HUES48 (cell line): ENCODE measurements at regions not wholly inside any gene's neighbourhood (a gene's known extent, or its start where the extent isn't known, plus 50 kb on each side); places are given as distances from the start of the nearest gene placed in this dataset.

Source experiments
- H3K27ac ChIP-seq: one replicate; pipeline ENCODE4 v1.7.0; 2013; ENCODE audit warnings: low read depth, low read length, inconsistent platforms
- H3K27me3 ChIP-seq: 2 replicates; pipeline ENCODE4 v1.6.1; 2013; ENCODE audit warnings: mild to moderate bottlenecking, low read length; ENCODE audit not compliant: control insufficient read depth, insufficient read depth
- H3K36me3 ChIP-seq: 2 replicates; pipeline ENCODE4 v1.6.1; 2013; ENCODE audit warnings: low read length; ENCODE audit not compliant: control insufficient read depth, insufficient read depth
- H3K4me1 ChIP-seq: 2 replicates; pipeline ENCODE4 v1.6.1; 2013; ENCODE audit warnings: mild to moderate bottlenecking, low read length; ENCODE audit not compliant: control insufficient read depth, insufficient read depth
- H3K4me3 ChIP-seq: 2 replicates; pipeline ENCODE4 v1.5.1; 2013; ENCODE audit warnings: mild to moderate bottlenecking, low read depth, low read length
- H3K9ac ChIP-seq: 2 replicates; pipeline ENCODE4 v1.6.1; 2013; ENCODE audit warnings: mild to moderate bottlenecking, low read depth, low read length, moderate library complexity
- H3K9me3 ChIP-seq: 2 replicates; pipeline ENCODE4 v1.6.1; 2013; ENCODE audit warnings: low read length; ENCODE audit not compliant: control insufficient read depth, insufficient read depth

GRCh38 chr10:10526846-10527245 lies 490.8 kb upstream of the CELF2 start:
- Histone ChIP-seq H3K27ac (no peak overlapping the region), H3K27me3 (peaks cover 16% of the 10 kb centered on the region; the same call in 1 of the 2 replicates), H3K4me3 (no peak overlapping the region), H3K9me3 (no peaks in the 10 kb centered on the region), H3K4me1 (peaks cover 15% of the 10 kb centered on the region), H3K36me3 (no peaks in the 10 kb centered on the region), H3K9ac (no peak overlapping the region)

GRCh38 chr10:10527861-10528562 lies 489.7 kb upstream of the CELF2 start:
- H3K36me3 ChIP-seq = no peaks in the 10 kb centered on the region

GRCh38 chr10:10528563-10528910 lies 489.1 kb upstream of the CELF2 start:
- H3K9me3 ChIP-seq = no peaks in the 10 kb centered on the region
- H3K27ac ChIP-seq = peak overlapping the region; percentile 27
- no peaks in the 10 kb centered on the region for H3K36me3 ChIP-seq
- peaks cover 15% of the 10 kb centered on the region for H3K4me1 ChIP-seq
- no peak overlapping the region for H3K4me3 ChIP-seq
- no peak overlapping the region for H3K9ac ChIP-seq
- peaks cover 16% of the 10 kb centered on the region; the same call in 1 of the 2 replicates for H3K27me3 ChIP-seq

More at GRCh38 chr10:10527861-10528562, 489.7 kb upstream of the CELF2 start:
- peaks cover 15% of the 10 kb centered on the region for H3K4me1 ChIP-seq
- H3K27me3 ChIP-seq = peaks cover 16% of the 10 kb centered on the region; the same call in 1 of the 2 replicates
- H3K9ac ChIP-seq = no peak overlapping the region
- peak overlapping the region; percentile 27 for H3K27ac ChIP-seq
- H3K4me3 ChIP-seq = no peak overlapping the region
- no peaks in the 10 kb centered on the region for H3K9me3 ChIP-seq

- Histone ChIP-seq H3K4me1 (peaks cover 15% of the 10 kb centered on the region), H3K9me3 (no peaks in the 10 kb centered on the region), H3K27me3 (peaks cover 16% of the 10 kb centered on the region; the same call in 1 of the 2 replicates), H3K9ac (no peak overlapping the region), H3K27ac (no peak overlapping the region), H3K36me3 (no peaks in the 10 kb centered on the region), H3K4me3 (no peak overlapping the region)
Observed at GRCh38 chr10:10530313-10530712, 487.4 kb upstream of the CELF2 start.

GRCh38 chr10:10532236-10532635 lies 485.4 kb upstream of the CELF2 start:
- H3K9me3 ChIP-seq = no peaks in the 10 kb centered on the region
- H3K4me3 ChIP-seq = no peak overlapping the region
- no peak overlapping the region for H3K27ac ChIP-seq
- H3K4me1 ChIP-seq = peaks cover 15% of the 10 kb centered on the region
- no peak overlapping the region for H3K9ac ChIP-seq
- peaks cover 12% of the 10 kb centered on the region; the same call in 1 of the 2 replicates for H3K27me3 ChIP-seq
- no peaks in the 10 kb centered on the region for H3K36me3 ChIP-seq

GRCh38 chr10:10532826-10533225 lies 484.8 kb upstream of the CELF2 start:
- Histone ChIP-seq H3K4me1 (peaks cover 10% of the 10 kb centered on the region), H3K9ac (no peak overlapping the region), H3K4me3 (no peak overlapping the region), H3K36me3 (no peaks in the 10 kb centered on the region), H3K27ac (no peak overlapping the region), H3K27me3 (peaks cover 12% of the 10 kb centered on the region; the same call in 1 of the 2 replicates), H3K9me3 (no peaks in the 10 kb centered on the region)

- Histone ChIP-seq H3K36me3 (no peaks in the 10 kb centered on the region), H3K9me3 (no peaks in the 10 kb centered on the region), H3K27me3 (peaks cover 12% of the 10 kb centered on the region; the same call in 1 of the 2 replicates), H3K27ac (no peak overlapping the region), H3K4me3 (no peak overlapping the region), H3K4me1 (peaks cover 4% of the 10 kb centered on the region; the same call in 1 of the 2 replicates), H3K9ac (no peak overlapping the region)
Observed at GRCh38 chr10:10533437-10533836, 484.2 kb upstream of the CELF2 start.

GRCh38 chr10:10538326-10538725 lies 479.3 kb upstream of the CELF2 start:
- H3K36me3 ChIP-seq = no peaks in the 10 kb centered on the region
- H3K4me1 ChIP-seq = peaks cover 8% of the 10 kb centered on the region
- no peak overlapping the region for H3K4me3 ChIP-seq
- no peaks in the 10 kb centered on the region for H3K27me3 ChIP-seq
- no peak overlapping the region for H3K27ac ChIP-seq
- no peaks in the 10 kb centered on the region for H3K9me3 ChIP-seq
- no peak overlapping the region for H3K9ac ChIP-seq

- Histone ChIP-seq H3K4me3 (no peak overlapping the region), H3K9ac (no peak overlapping the region), H3K9me3 (no peaks in the 10 kb centered on the region), H3K27me3 (no peaks in the 10 kb centered on the region), H3K27ac (no peak overlapping the region), H3K4me1 (peaks cover 8% of the 10 kb centered on the region), H3K36me3 (no peaks in the 10 kb centered on the region)
Observed at GRCh38 chr10:10540398-10540797, 477.3 kb upstream of the CELF2 start.

GRCh38 chr10:10542477-10542876 lies 475.2 kb upstream of the CELF2 start:
- Histone ChIP-seq H3K4me1 (peaks cover 8% of the 10 kb centered on the region), H3K27me3 (no peaks in the 10 kb centered on the region), H3K9me3 (no peaks in the 10 kb centered on the region), H3K4me3 (no peak overlapping the region), H3K36me3 (no peaks in the 10 kb centered on the region), H3K27ac (no peak overlapping the region), H3K9ac (no peak overlapping the region)

- H3K9ac ChIP-seq = no peak overlapping the region
- peaks cover 8% of the 10 kb centered on the region for H3K4me1 ChIP-seq
- no peaks in the 10 kb centered on the region for H3K9me3 ChIP-seq
- no peak overlapping the region for H3K27ac ChIP-seq
- H3K4me3 ChIP-seq = no peak overlapping the region
- no peaks in the 10 kb centered on the region for H3K36me3 ChIP-seq
- H3K27me3 ChIP-seq = no peaks in the 10 kb centered on the region
Observed at GRCh38 chr10:10544890-10545289, 472.8 kb upstream of the CELF2 start.
